ENCODE measurements at regions not wholly inside any gene's neighbourhood (a gene's known extent, or its start where the extent isn't known, plus 50 kb on each side); places are given as distances from the start of the nearest gene placed in this dataset.

DNA sequence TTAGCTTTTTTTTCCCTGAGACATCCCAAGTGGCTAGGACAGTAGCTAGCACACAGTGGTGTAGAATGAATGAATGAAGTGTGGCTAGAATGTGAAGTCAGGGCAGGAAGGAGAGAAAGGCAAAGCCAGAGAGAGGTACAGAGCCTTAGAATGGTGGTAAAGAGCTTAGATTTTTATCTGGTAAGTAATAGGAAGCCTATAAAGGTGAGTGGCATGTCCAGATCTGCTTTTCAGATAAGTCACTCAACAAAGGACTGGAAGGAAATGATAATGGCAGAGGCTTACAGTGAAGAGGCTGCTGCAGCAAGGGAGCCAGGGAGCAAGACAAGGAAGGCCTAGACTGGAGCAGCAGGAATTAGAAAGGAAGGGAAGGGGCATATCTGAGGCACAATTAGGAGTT, 96.0 kb upstream of the PRDM1 start:
- no peak for DNase-seq

- DNase-seq = no peak
Measured at GRCh38 chr6:105988812-105989577, 97.1 kb upstream of the PRDM1 start.

DNA sequence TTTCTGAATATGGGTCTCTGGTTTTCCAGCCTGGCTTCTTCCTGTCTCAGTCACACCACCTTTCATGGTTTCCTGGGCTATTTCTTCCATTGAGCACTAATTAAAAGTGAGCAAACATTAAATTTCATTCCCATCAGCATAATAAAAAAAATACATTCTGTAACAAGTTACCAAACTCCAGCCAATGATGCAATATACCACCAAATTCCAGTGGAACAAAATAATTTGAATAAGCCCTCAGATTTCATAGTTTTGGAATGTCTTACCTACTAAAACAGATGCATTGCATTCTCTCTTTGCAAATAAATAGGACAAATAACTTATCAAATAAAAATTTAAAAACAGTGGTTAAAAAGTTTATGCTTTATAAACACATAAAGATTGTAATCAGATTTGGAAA, 97.8 kb upstream of the PRDM1 start:
- no peak for DNase-seq

GRCh38 chr6:105987516-105987915, 98.6 kb upstream of the PRDM1 start:
- no peak for DNase-seq

DNA sequence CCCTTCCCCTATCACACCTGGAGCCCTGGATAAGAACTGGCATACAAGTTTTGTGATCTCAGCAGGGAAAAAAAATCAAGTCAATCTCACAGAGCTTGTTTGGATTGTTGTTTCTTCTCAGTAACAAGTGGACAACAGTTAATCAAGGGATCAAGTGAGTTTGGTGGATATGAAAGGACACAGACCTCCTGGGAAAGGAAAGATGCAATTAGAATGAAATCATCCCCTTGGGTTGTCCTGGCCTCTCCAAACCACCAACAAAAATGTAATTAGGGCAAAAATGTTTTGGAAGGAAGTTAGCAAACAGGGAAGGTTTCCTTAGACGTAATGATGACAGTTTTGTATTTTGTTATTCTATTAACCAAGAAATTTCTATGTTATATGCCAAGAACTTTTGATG, 99.1 kb upstream of the PRDM1 start:
- DNase-seq = no peak

- DNase-seq = no peak
Measured at GRCh38 chr6:105985816-105986632, 100.1 kb upstream of the PRDM1 start.

- DNase-seq = no peak
Measured at GRCh38 chr6:105985098-105985815, 100.9 kb upstream of the PRDM1 start.

DNA sequence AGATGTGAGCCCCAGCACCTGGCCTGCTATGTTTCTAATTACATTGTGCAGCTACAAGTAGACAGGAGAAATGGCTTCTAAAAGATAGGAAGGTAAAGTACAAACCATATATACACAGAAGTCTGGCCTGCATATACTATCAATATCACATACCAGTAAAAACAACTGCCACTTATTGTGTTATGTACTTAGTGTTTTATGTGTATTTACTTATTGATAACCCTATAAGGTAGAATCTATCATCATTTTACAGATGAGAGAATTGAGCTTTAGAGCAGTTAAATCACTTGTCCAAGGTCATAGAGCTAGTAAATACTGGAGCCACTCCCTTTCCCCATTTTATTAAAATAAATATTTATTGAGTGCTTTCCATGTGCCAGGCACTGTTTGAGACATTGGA, 102.4 kb upstream of the PRDM1 start:
- no peak for DNase-seq

DNA sequence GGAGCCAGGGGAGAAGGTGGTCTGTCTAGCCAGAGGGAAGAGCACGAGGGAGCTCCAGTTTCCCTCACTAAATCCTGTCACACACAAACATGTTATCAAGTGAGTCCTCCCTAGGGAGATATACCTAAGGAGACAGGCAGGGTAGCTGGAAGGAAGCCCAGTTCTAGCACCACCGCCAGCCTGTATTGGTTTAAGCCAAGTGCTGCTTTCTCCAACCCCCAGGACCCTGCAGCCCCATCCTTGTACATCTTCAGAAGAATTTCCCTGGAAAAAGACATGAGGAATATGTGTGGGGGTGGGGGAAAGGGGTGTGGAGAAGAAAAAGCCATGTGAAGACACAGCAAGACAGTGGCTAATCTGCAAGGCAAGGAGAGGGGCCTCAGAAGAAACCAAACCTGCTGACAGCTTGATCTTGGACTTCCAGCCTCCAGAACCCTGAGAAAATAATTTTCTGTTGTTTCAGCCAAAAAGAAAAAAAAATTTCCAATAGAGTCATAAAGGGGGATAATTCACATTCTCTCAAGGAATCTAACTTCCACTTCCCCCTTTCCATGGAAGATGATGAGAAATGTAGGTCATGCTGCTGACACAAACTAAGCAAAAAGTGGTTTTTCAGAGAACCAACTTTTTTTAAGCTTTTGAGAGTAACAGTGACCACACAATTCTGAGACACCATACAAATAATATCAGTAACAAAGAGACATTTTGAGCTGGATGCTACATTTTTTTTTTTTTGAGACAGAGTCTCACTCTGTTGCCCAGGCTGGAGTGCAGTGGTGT, 103.2 kb upstream of the PRDM1 start:
- DNase-seq = no peak

- DNase-seq = no peak
Measured at GRCh38 chr6:105981888-105982358, 104.2 kb upstream of the PRDM1 start.

- peak; percentile 52 for DNase-seq
Measured at GRCh38 chr6:105981002-105981887, 104.9 kb upstream of the PRDM1 start.

- no peak for DNase-seq
Measured at GRCh38 chr6:105978974-105979373, 107.2 kb upstream of the PRDM1 start.

GRCh38 chr6:105977934-105978504, 108.1 kb upstream of the PRDM1 start:
- no peak for DNase-seq

GRCh38 chr6:105974986-105975385, 111.2 kb upstream of the PRDM1 start:
- no peak for DNase-seq

GRCh38 chr6:105972440-105972839, 113.7 kb upstream of the PRDM1 start:
- no peak for DNase-seq

DNA sequence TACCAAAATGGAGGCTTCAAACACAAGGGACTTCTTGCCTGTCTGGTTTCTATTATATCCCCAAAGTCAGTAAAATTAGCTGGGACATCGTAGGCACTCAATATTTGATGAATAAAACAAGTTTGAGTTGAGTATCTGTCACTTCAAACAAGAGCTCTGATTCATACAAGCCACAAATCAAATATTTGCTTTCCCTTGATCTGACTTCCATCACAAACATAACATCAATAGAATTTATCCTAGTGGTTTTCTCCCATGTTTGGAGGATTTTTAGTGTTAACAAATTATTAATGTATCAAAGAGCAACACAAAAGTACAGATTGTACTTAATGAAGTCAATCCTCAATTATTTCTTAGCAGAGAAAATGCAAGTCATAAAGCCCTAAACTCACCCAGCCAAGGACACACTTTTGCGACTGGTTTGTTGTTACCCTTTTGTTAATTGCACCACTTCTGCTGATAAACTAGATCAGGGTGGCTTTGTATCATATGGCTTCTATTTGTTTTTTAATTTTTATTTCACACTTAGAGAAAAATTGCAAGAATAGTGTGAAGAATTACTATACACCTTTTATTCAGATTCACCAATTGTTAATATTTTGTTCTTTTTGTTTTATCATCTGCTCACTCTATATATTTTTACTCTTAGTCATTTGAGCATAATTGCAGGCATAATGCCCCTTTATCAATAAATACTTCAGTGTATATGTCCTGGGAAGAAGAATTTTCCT, 117.4 kb upstream of the PRDM1 start:
- DNase-seq = no peak

- no peak for DNase-seq
Measured at GRCh38 chr6:105967917-105968602, 118.1 kb upstream of the PRDM1 start.

DNA sequence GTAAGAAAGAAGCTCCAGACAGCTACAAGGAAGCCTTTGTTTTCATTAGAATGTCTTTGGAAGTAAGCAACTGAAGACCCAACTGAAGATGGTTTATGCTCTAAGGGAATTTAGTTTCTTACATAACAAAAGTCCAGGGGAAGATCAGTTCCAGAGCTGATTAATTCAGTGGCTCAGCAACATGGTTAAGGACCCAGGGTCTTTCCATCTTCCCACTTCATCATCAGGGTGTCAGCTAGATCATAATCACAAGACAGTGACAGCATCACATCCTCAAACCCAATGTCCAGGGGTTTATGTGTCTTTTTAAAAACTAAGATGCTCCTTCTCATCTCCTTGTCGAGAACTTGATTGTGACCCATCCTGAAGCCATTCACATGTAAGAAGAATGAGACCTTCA, 119.7 kb upstream of the PRDM1 start:
- no peak for DNase-seq

- DNase-seq = no peak
Measured at GRCh38 chr6:105964979-105965760, 121.0 kb upstream of the PRDM1 start.

Data from CD4-positive, alpha-beta T cell treated with Interleukin-6 for 4 hours (primary cell).